ENCODE measurements at regions not wholly inside any gene's neighbourhood (a gene's known extent, or its start where the extent isn't known, plus 50 kb on each side); places are given as distances from the start of the nearest gene placed in this dataset.

GRCh38 chr3:182390421-182390820, 402.9 kb upstream of the ATP11B start:
- H3K27me3 ChIP-seq (ENCODE audit: insufficient read depth, low read length) = no peaks in the 10 kb centered on the region
- H3K9me3 ChIP-seq (ENCODE audit: low read length) = no peaks in the 10 kb centered on the region
- no peak overlapping the region for H3K27ac ChIP-seq (ENCODE audit: low read depth, low read length, poor library complexity, severe bottlenecking)
- H3K36me3 ChIP-seq (ENCODE audit: insufficient read depth, low read length) = no peaks in the 10 kb centered on the region
- H3K79me2 ChIP-seq (ENCODE audit: insufficient read depth, low read length) = no peaks in the 10 kb centered on the region
- TF ChIP-seq, protein P1, sequence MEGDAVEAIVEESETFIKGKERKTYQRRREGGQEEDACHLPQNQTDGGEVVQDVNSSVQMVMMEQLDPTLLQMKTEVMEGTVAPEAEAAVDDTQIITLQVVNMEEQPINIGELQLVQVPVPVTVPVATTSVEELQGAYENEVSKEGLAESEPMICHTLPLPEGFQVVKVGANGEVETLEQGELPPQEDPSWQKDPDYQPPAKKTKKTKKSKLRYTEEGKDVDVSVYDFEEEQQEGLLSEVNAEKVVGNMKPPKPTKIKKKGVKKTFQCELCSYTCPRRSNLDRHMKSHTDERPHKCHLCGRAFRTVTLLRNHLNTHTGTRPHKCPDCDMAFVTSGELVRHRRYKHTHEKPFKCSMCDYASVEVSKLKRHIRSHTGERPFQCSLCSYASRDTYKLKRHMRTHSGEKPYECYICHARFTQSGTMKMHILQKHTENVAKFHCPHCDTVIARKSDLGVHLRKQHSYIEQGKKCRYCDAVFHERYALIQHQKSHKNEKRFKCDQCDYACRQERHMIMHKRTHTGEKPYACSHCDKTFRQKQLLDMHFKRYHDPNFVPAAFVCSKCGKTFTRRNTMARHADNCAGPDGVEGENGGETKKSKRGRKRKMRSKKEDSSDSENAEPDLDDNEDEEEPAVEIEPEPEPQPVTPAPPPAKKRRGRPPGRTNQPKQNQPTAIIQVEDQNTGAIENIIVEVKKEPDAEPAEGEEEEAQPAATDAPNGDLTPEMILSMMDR (IDR thresholded peaks at IDR 0.05; ENCODE audit: low read length) = no peak
- no peak for TF ChIP-seq EZH2 (IDR thresholded peaks at IDR 0.05; ENCODE audit: borderline replicate concordance, low read length)
- H3K4me3 ChIP-seq (ENCODE audit: low read depth, low read length, poor library complexity, severe bottlenecking) = no peak overlapping the region
- H3K4me1 ChIP-seq (ENCODE audit: insufficient read depth, low read length, severe bottlenecking) = no peaks in the 10 kb centered on the region
- H4K20me1 ChIP-seq (ENCODE audit: insufficient read depth, low read length) = no peaks in the 10 kb centered on the region
- no peak overlapping the region for H2AFZ ChIP-seq (ENCODE audit: low read length)
- H3K9ac ChIP-seq (ENCODE audit: low read length) = no peak overlapping the region
- H3K4me2 ChIP-seq (ENCODE audit: low read length) = no peak overlapping the region
- no peaks in the 10 kb centered on the region for H3F3A ChIP-seq (ENCODE audit: insufficient read depth, low read length)
- no peaks in the 10 kb centered on the region for H3K9me2 ChIP-seq (ENCODE audit: low read depth, low read length)

- Histone ChIP-seq H4K20me1 (ENCODE audit: insufficient read depth, low read length) (no peaks in the 10 kb centered on the region), H3K4me3 (ENCODE audit: low read depth, low read length, poor library complexity, severe bottlenecking) (no peak overlapping the region)
Observed at GRCh38 chr3:182392182-182392937, 400.9 kb upstream of the ATP11B start.

GRCh38 chr3:182393151-182393550, 400.2 kb upstream of the ATP11B start:
- no peaks in the 10 kb centered on the region for H3K9me2 ChIP-seq (ENCODE audit: low read depth, low read length)
- no peaks in the 10 kb centered on the region for H3F3A ChIP-seq (ENCODE audit: insufficient read depth, low read length)
- no peaks in the 10 kb centered on the region for H3K36me3 ChIP-seq (ENCODE audit: insufficient read depth, low read length)
- H3K79me2 ChIP-seq (ENCODE audit: insufficient read depth, low read length) = no peaks in the 10 kb centered on the region
- TF ChIP-seq, protein P1 (IDR thresholded peaks at IDR 0.05; ENCODE audit: low read length) = no peak
- no peak for TF ChIP-seq EZH2 (IDR thresholded peaks at IDR 0.05; ENCODE audit: borderline replicate concordance, low read length)
- no peaks in the 10 kb centered on the region for H4K20me1 ChIP-seq (ENCODE audit: insufficient read depth, low read length)
- no peak overlapping the region for H2AFZ ChIP-seq (ENCODE audit: low read length)
- no peaks in the 10 kb centered on the region for H3K9me3 ChIP-seq (ENCODE audit: low read length)
- H3K27me3 ChIP-seq (ENCODE audit: insufficient read depth, low read length) = no peaks in the 10 kb centered on the region
- H3K4me1 ChIP-seq (ENCODE audit: insufficient read depth, low read length, severe bottlenecking) = no peaks in the 10 kb centered on the region
- no peak overlapping the region for H3K9ac ChIP-seq (ENCODE audit: low read length)
- H3K4me2 ChIP-seq (ENCODE audit: low read length) = no peak overlapping the region
- H3K4me3 ChIP-seq (ENCODE audit: low read depth, low read length, poor library complexity, severe bottlenecking) = no peak overlapping the region
- H3K27ac ChIP-seq (ENCODE audit: low read depth, low read length, poor library complexity, severe bottlenecking) = no peak overlapping the region

More at GRCh38 chr3:182392182-182392937, 400.9 kb upstream of the ATP11B start:
- Histone ChIP-seq H3K36me3 (ENCODE audit: insufficient read depth, low read length) (no peaks in the 10 kb centered on the region), H3K9me3 (ENCODE audit: low read length) (no peaks in the 10 kb centered on the region), H3F3A (ENCODE audit: insufficient read depth, low read length) (no peaks in the 10 kb centered on the region), H3K9me2 (ENCODE audit: low read depth, low read length) (no peaks in the 10 kb centered on the region), H3K27me3 (ENCODE audit: insufficient read depth, low read length) (no peaks in the 10 kb centered on the region), H3K4me1 (ENCODE audit: insufficient read depth, low read length, severe bottlenecking) (no peaks in the 10 kb centered on the region), H3K4me2 (ENCODE audit: low read length) (no peak overlapping the region), H3K27ac (ENCODE audit: low read depth, low read length, poor library complexity, severe bottlenecking) (no peak overlapping the region), H3K9ac (ENCODE audit: low read length) (no peak overlapping the region), H3K79me2 (ENCODE audit: insufficient read depth, low read length) (no peaks in the 10 kb centered on the region), H2AFZ (ENCODE audit: low read length) (no peak overlapping the region)
- TF ChIP-seq, protein P1 (IDR thresholded peaks at IDR 0.05; ENCODE audit: low read length) = no peak; the same call in 1 of the 2 replicates
- no peak for TF ChIP-seq EZH2 (IDR thresholded peaks at IDR 0.05; ENCODE audit: borderline replicate concordance, low read length)

Data from OCI-LY1 (cell line).